SU-DHL-6 (cell line): ENCODE measurements at regions not wholly inside any gene's neighbourhood (a gene's known extent, or its start where the extent isn't known, plus 50 kb on each side); places are given as distances from the start of the nearest gene placed in this dataset.
A peak's percentile ranks its signal among the peaks of the same experiment; 100 is the strongest.

Experiments used
- H2AFZ ChIP-seq: fragments of 200-600 bp; sonication (generic); 2 replicates; pipeline ENCODE4 v1.6.1; 2014; ENCODE audit warnings: low read depth, mild to moderate bottlenecking, moderate library complexity, mixed read lengths, antibody characterized with exemption, low read length; ENCODE audit not compliant: severe bottlenecking
- H3F3A ChIP-seq: fragments of 200-600 bp; shearing (Covaris generic); 2 replicates; pipeline ENCODE4 v1.6.0; 2016; ENCODE audit warnings: antibody characterized with exemption, mild to moderate bottlenecking; ENCODE audit not compliant: insufficient read depth
- H3K27ac ChIP-seq: fragments of 200-600 bp; sonication (generic); 2 replicates; pipeline ENCODE4 v1.5.1; 2016; ENCODE audit warnings: low read depth, mild to moderate bottlenecking, low read length, moderate library complexity, mixed read lengths
- H3K27me3 ChIP-seq: fragments of 200-600 bp; sonication (generic), shearing (Covaris generic); 2 replicates; pipeline ENCODE4 v1.6.0; 2014; ENCODE audit warnings: mild to moderate bottlenecking, low read length
- H3K36me3 ChIP-seq: fragments of 200-600 bp; sonication (generic); 2 replicates; pipeline ENCODE4 v1.6.1; 2014; ENCODE audit warnings: mild to moderate bottlenecking, low read length, mixed read lengths
- H3K4me2 ChIP-seq: fragments of 300-600, 200-600 bp; shearing (Covaris generic), sonication (generic); 2 replicates; pipeline ENCODE4 v1.6.0; 2014; ENCODE audit warnings: low read length, low read depth, mild to moderate bottlenecking; ENCODE audit not compliant: poor library complexity, severe bottlenecking
- H3K4me3 ChIP-seq: fragments of 200-600 bp; sonication (generic); 2 replicates; pipeline ENCODE4 v1.5.1; 2014; ENCODE audit warnings: antibody characterized with exemption, low read length, mild to moderate bottlenecking, mixed read lengths; ENCODE audit not compliant: insufficient read depth, poor library complexity, severe bottlenecking
- H3K79me2 ChIP-seq: fragments of 200-600 bp; sonication (generic); 2 replicates; pipeline ENCODE4 v1.6.1; 2014; ENCODE audit warnings: mild to moderate bottlenecking, low read length, moderate library complexity; ENCODE audit not compliant: insufficient read depth
- H3K9ac ChIP-seq: fragments of 200-600 bp; sonication (generic); 2 replicates; pipeline ENCODE4 v1.7.0; 2014; ENCODE audit warnings: mild to moderate bottlenecking, low read length
- H3K9me2 ChIP-seq: fragments of 200-600 bp; sonication (generic); replicated peaks from 2 replicates; pipeline ENCODE4 v1.6.1; 2014; ENCODE audit warnings: low read length; ENCODE audit not compliant: insufficient read depth
- H3K9me3 ChIP-seq: fragments of 200-600 bp; sonication (generic); 2 replicates; pipeline ENCODE4 v1.6.1; 2014; ENCODE audit warnings: low read length, mixed read lengths; ENCODE audit not compliant: insufficient read depth
- H4K20me1 ChIP-seq: fragments of 200-600 bp; sonication (generic); 2 replicates; pipeline ENCODE4 v1.6.1; 2014; ENCODE audit warnings: low read depth, mild to moderate bottlenecking, antibody characterized with exemption, low read length, moderate library complexity, mixed read lengths
- CTCF ChIP-seq: fragments of 200-600 bp; sonication (generic); IDR thresholded peaks from one replicate; pipeline ENCODE4 v1.5.1; 2017; ENCODE audit warnings: antibody characterized with exemption, mild to moderate bottlenecking, low read length, moderate library complexity; ENCODE audit not compliant: insufficient read depth, poor library complexity, severe bottlenecking
- EZH2phosphoT487 ChIP-seq: fragments of 200-600 bp; sonication (generic), shearing (Covaris generic); conservative IDR thresholded peaks from 2 replicates; pipeline ENCODE4 v1.6.1; 2018; ENCODE audit warnings: mild to moderate bottlenecking, antibody characterized with exemption, low read length, moderate library complexity, mixed read lengths

GRCh38 chr7:142590077-142590476 lies 159.2 kb upstream of the PRSS1 start:
- Histone ChIP-seq H3K4me2 (no peak overlapping the region), H2AFZ (no peak overlapping the region), H3K9me3 (no peaks in the 10 kb centered on the region), H3F3A (no peaks in the 10 kb centered on the region), H3K79me2 (no peaks in the 10 kb centered on the region), H3K4me3 (no peak overlapping the region), H3K27ac (no peak overlapping the region), H3K27me3 (no peaks in the 10 kb centered on the region), H3K9ac (no peak overlapping the region), H4K20me1 (no peaks in the 10 kb centered on the region), H3K36me3 (no peaks in the 10 kb centered on the region), H3K9me2 (no peaks in the 10 kb centered on the region)
- TF ChIP-seq EZH2phosphoT487 (no peak), CTCF (no peak)

- Histone ChIP-seq H3F3A (no peaks in the 10 kb centered on the region), H2AFZ (no peak overlapping the region), H3K9me2 (no peaks in the 10 kb centered on the region), H3K27ac (no peak overlapping the region), H4K20me1 (no peaks in the 10 kb centered on the region), H3K9ac (no peak overlapping the region), H3K79me2 (no peaks in the 10 kb centered on the region), H3K27me3 (no peaks in the 10 kb centered on the region), H3K4me2 (no peak overlapping the region), H3K9me3 (no peaks in the 10 kb centered on the region), H3K36me3 (no peaks in the 10 kb centered on the region), H3K4me3 (no peak overlapping the region)
- peak; percentile 72 for TF ChIP-seq CTCF
- no peak for TF ChIP-seq EZH2phosphoT487
Measured at GRCh38 chr7:142587578-142588191, 161.6 kb upstream of the PRSS1 start.

GRCh38 chr7:142586611-142587010 lies 162.7 kb upstream of the PRSS1 start:
- no peak overlapping the region for H3K4me2 ChIP-seq
- H3K4me3 ChIP-seq, result no peak overlapping the region
- H3K9me2 ChIP-seq, result no peaks in the 10 kb centered on the region
- no peaks in the 10 kb centered on the region for H3K27me3 ChIP-seq
- no peaks in the 10 kb centered on the region for H3F3A ChIP-seq
- no peaks in the 10 kb centered on the region for H4K20me1 ChIP-seq
- H3K36me3 ChIP-seq, result no peaks in the 10 kb centered on the region
- H3K9ac ChIP-seq, result no peak overlapping the region
- TF ChIP-seq EZH2phosphoT487 (no peak), CTCF (no peak)
- no peak overlapping the region for H3K27ac ChIP-seq
- H3K9me3 ChIP-seq, result no peaks in the 10 kb centered on the region
- no peak overlapping the region for H2AFZ ChIP-seq
- no peaks in the 10 kb centered on the region for H3K79me2 ChIP-seq

- no peaks in the 10 kb centered on the region for H3K79me2 ChIP-seq
- no peak overlapping the region for H3K9ac ChIP-seq
- no peaks in the 10 kb centered on the region for H3K27me3 ChIP-seq
- no peaks in the 10 kb centered on the region for H3F3A ChIP-seq
- H4K20me1 ChIP-seq, result no peaks in the 10 kb centered on the region
- H3K4me3 ChIP-seq, result no peak overlapping the region
- no peaks in the 10 kb centered on the region for H3K9me2 ChIP-seq
- TF ChIP-seq EZH2phosphoT487 (no peak), CTCF (no peak)
- H3K4me2 ChIP-seq, result no peak overlapping the region
- H3K36me3 ChIP-seq, result no peaks in the 10 kb centered on the region
- no peak overlapping the region for H2AFZ ChIP-seq
- H3K27ac ChIP-seq, result no peak overlapping the region
- no peaks in the 10 kb centered on the region for H3K9me3 ChIP-seq
Measured at GRCh38 chr7:142585425-142585824, 163.8 kb upstream of the PRSS1 start.
